Chondrocyte (in vitro differentiated cells): ENCODE measurements at regions not wholly inside any gene's neighbourhood (a gene's known extent, or its start where the extent isn't known, plus 50 kb on each side); places are given as distances from the start of the nearest gene placed in this dataset.
"Not testable (repeated sequence)": the region's sequence is repeated elsewhere in the genome, so short reads cannot be mapped to it uniquely, and the experiment has no call there.

Experiments
- DNase-seq: peaks from one replicate; pipeline ENCODE4 v3.0.0; 2021; ENCODE audit warnings: mixed read lengths, low spot score
- H3K27ac Mint-ChIP-seq: one replicate; pipeline ENCODE4 v1.8.0; 2021; ENCODE audit warnings: mild to moderate bottlenecking, moderate library complexity, mixed read lengths; ENCODE audit not compliant: unreplicated experiment
- H3K27me3 Mint-ChIP-seq: 2 replicates; pipeline ENCODE4 v1.8.0; 2021; ENCODE audit warnings: low read depth, mixed read lengths
- H3K36me3 Mint-ChIP-seq: 2 replicates; pipeline ENCODE4 v1.8.0; 2021; ENCODE audit warnings: low read depth, mixed read lengths
- H3K4me1 Mint-ChIP-seq: 2 replicates; pipeline ENCODE4 v1.8.0; 2021; ENCODE audit warnings: low read depth, mild to moderate bottlenecking, mixed read lengths
- H3K4me3 Mint-ChIP-seq: one replicate; pipeline ENCODE4 v1.8.0; 2021; ENCODE audit warnings: mild to moderate bottlenecking, moderate library complexity, mixed read lengths; ENCODE audit not compliant: unreplicated experiment
- H3K9me3 Mint-ChIP-seq: 2 replicates; pipeline ENCODE4 v1.8.0; 2021; ENCODE audit warnings: low read depth, mixed read lengths
- TF ChIP-seq, protein P1 (sequence below): fragments of 200-600 bp; sonication (generic); IDR thresholded peaks from 2 replicates; pipeline ENCODE4 v1.5.0; 2021; ENCODE audit warnings: antibody characterized with exemption, mild to moderate bottlenecking, moderate library complexity

DNA sequence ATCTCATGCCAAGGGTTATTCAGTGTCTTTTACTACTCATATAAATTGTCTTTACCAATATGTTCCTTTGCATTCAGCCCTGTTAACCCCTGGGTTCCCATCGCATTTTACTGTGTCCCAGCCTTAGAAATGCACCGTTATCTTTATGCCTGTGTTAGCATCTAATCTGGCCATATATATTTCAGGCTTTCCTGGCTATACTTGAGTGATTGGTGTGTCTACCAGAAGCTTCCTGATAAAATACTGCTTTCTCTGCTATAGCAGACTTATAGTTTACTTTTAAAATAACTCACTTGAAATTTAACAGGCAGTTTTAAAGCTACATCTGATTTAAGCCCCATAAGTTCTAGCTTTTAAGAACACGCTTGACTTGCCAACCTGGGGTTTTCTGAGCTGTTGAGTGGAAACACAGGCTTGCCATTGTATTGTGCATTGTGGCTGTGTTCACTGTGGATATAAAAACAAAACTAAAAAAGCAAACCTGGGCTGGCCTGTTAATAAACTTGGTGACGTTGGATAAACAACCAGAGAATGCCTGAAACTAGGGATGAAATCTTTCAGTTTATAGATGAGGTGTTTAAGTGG lies 185.3 kb upstream of the TAPT1 start:
- Mint-ChIP-seq H3K4me3 (no peak overlapping the region), H3K27me3 (peaks cover 6% of the 10 kb centered on the region), H3K4me1 (peaks cover 11% of the 10 kb centered on the region), H3K36me3 (peaks cover 2% of the 10 kb centered on the region), H3K27ac (no peak overlapping the region), H3K9me3 (peaks cover 5% of the 10 kb centered on the region)
- DNase-seq: no peak
- TF ChIP-seq, protein P1, sequence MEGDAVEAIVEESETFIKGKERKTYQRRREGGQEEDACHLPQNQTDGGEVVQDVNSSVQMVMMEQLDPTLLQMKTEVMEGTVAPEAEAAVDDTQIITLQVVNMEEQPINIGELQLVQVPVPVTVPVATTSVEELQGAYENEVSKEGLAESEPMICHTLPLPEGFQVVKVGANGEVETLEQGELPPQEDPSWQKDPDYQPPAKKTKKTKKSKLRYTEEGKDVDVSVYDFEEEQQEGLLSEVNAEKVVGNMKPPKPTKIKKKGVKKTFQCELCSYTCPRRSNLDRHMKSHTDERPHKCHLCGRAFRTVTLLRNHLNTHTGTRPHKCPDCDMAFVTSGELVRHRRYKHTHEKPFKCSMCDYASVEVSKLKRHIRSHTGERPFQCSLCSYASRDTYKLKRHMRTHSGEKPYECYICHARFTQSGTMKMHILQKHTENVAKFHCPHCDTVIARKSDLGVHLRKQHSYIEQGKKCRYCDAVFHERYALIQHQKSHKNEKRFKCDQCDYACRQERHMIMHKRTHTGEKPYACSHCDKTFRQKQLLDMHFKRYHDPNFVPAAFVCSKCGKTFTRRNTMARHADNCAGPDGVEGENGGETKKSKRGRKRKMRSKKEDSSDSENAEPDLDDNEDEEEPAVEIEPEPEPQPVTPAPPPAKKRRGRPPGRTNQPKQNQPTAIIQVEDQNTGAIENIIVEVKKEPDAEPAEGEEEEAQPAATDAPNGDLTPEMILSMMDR: no peak

DNA sequence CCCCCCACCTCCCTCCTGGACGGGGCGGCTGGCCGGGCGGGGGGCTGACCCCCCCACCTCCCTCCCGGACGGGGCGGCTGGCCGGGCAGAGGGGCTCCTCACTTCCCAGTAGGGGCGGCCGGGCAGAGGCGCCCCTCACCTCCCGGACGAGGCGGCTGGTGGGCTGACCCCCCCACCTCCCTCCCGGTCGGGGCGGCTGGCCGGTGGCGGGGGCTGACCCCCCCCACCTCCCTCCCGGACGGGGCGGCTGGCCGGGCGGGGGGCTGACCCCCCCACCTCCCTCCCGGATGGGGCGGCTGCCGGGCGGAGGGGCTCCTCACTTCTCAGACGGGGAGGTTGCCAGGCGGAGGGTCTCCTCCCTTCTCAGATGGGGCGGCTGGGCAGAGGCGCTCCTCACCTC lies 166.9 kb upstream of the TAPT1 start:
- H3K27ac Mint-ChIP-seq, H3K36me3 Mint-ChIP-seq, H3K4me3 Mint-ChIP-seq, H3K4me1 Mint-ChIP-seq, DNase-seq, H3K9me3 Mint-ChIP-seq: not testable (repeated sequence)
- peaks cover 11% of the 10 kb centered on the region for H3K27me3 Mint-ChIP-seq

DNA sequence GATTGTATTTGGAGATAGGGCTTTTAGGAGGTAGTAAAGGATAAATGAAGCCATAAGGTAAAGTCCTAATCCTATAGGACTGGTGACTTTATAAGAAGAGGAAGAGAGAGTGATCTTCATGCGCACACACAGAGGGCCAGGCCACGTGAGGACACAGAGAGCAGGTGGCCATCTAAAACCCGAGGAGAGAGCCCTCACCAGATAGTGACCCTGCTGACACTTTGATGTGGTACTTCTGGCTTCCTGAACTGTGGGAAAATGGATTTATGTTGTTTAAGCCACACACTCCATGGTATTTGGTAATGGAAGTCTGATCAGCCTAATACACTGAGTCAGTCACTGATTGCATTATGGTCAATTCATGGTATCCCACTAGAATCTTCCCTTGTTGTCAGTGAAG lies 164.9 kb upstream of the TAPT1 start:
- no peak overlapping the region for H3K4me3 Mint-ChIP-seq

DNA sequence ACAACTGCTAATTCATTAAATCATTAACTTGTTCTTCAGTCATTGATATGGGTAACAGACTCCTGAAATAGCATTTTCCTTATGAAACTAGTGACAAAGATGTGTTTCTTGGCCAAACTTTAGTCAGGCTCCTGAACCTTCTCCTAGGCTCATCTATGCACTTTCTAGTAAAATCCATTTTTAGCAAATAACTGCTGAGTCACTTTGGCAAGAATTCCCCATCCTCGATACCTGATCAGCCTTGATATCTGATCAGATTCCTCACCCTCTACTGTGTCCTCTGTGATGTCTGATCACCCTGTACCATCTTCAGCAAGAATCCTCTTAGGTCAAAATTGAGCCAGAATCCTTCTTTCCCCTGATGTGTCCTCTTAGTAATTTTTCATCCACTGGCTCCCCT lies 161.2 kb upstream of the TAPT1 start:
- TF ChIP-seq, protein P1: no peak
- Mint-ChIP-seq H3K4me3 (no peak overlapping the region), H3K9me3 (no peaks in the 10 kb centered on the region), H3K36me3 (no peaks in the 10 kb centered on the region), H3K4me1 (no peaks in the 10 kb centered on the region), H3K27me3 (peaks cover 17% of the 10 kb centered on the region), H3K27ac (no peak overlapping the region)
- no peak for DNase-seq

More for the DNA sequence above, 164.9 kb upstream of the TAPT1 start:
- H3K9me3 Mint-ChIP-seq: no peaks in the 10 kb centered on the region
- peaks cover 15% of the 10 kb centered on the region for H3K27me3 Mint-ChIP-seq
- no peak overlapping the region for H3K27ac Mint-ChIP-seq
- TF ChIP-seq, protein P1: no peak
- no peaks in the 10 kb centered on the region for H3K36me3 Mint-ChIP-seq
- H3K4me1 Mint-ChIP-seq: no peaks in the 10 kb centered on the region
- no peak for DNase-seq

DNA sequence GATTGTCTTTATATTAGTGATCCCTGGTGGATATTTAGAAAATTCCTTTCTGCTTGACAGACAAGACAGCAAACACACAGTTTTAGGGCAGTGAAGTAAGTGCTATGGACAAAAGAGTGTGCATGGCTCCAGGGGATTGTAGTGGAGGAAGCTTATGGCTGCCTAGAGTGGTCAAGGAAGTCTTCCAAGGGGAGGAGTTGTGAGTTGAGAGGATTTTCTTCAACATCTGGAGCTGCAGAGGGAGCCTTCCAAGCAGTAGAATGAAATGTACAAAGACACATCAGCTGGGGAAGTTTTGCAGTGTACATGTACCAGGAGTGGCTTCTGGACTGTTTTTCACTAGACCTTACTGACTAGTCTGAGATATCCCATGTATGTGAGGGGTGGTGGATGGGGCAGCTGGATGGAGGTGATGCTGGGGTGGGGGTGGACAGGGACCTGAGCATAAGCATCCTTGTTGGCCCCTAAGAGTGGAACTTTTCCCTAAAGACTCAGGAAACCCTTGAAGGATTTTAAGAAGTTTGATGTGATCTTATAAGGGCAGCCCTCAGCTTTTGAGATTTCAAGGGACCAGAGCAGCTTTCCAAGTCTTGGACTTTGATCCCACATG lies 160.5 kb upstream of the TAPT1 start:
- no peak overlapping the region for H3K27ac Mint-ChIP-seq
- no peaks in the 10 kb centered on the region for H3K9me3 Mint-ChIP-seq
- no peaks in the 10 kb centered on the region for H3K36me3 Mint-ChIP-seq
- no peaks in the 10 kb centered on the region for H3K4me1 Mint-ChIP-seq
- no peak overlapping the region for H3K4me3 Mint-ChIP-seq
- H3K27me3 Mint-ChIP-seq: peaks cover 17% of the 10 kb centered on the region
- TF ChIP-seq, protein P1: no peak
- no peak for DNase-seq

DNA sequence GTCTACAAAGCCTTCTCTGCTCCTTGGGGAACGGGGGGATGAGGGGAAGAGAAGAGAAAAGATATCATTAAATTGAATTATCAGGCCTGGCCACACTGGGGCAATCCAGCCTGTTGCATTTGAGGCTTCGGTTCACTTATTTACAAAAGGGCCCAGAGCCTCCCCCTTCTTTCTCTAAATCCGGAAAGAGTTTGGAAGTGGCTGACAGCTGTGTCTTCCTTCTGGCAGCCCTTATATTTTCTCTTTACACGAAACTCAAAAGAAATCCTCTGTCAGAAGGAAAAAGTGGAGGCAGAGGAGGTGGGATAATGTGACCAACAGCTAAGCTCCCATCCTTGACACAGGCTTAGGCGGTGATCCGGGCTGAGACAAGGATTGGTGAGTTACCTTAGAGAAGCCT lies 158.3 kb upstream of the TAPT1 start:
- TF ChIP-seq, protein P1: no peak
- no peaks in the 10 kb centered on the region for H3K9me3 Mint-ChIP-seq

More for the DNA sequence above, 158.3 kb upstream of the TAPT1 start:
- H3K27me3 Mint-ChIP-seq: peaks cover 9% of the 10 kb centered on the region
- no peak overlapping the region for H3K27ac Mint-ChIP-seq
- no peak overlapping the region for H3K4me3 Mint-ChIP-seq
- H3K4me1 Mint-ChIP-seq: no peaks in the 10 kb centered on the region
- no peak for DNase-seq
- no peaks in the 10 kb centered on the region for H3K36me3 Mint-ChIP-seq
